ENCODE measurements at regions not wholly inside any gene's neighbourhood (a gene's known extent, or its start where the extent isn't known, plus 50 kb on each side); places are given as distances from the start of the nearest gene placed in this dataset.

DNA sequence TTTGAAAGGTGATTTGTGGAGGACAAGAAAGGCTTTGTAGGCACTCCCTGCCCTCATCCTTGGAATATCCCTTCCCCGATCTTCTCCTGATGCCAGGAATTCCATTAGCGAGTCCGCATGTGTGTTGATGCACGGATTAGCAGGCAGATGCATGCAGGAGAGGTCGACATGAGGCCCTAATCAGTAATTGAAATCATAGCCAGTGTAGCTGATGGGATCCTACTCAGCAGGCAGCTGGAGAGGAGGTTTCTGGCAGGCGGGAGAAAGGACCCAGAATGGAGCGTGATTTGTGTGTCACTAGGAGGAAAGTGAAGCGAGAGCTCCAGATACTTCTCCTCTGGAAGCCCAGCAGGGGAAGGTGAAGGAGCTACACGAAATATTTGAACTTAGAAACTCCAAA lies 196.3 kb upstream of the CDH11 start:
- TF ChIP-seq, protein P1, sequence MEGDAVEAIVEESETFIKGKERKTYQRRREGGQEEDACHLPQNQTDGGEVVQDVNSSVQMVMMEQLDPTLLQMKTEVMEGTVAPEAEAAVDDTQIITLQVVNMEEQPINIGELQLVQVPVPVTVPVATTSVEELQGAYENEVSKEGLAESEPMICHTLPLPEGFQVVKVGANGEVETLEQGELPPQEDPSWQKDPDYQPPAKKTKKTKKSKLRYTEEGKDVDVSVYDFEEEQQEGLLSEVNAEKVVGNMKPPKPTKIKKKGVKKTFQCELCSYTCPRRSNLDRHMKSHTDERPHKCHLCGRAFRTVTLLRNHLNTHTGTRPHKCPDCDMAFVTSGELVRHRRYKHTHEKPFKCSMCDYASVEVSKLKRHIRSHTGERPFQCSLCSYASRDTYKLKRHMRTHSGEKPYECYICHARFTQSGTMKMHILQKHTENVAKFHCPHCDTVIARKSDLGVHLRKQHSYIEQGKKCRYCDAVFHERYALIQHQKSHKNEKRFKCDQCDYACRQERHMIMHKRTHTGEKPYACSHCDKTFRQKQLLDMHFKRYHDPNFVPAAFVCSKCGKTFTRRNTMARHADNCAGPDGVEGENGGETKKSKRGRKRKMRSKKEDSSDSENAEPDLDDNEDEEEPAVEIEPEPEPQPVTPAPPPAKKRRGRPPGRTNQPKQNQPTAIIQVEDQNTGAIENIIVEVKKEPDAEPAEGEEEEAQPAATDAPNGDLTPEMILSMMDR (IDR thresholded peaks at IDR 0.05; ENCODE audit: insufficient read depth, low read depth, low read length), result no peak
- no peak overlapping the region for H3K4me3 ChIP-seq (ENCODE audit: low read depth, low read length)
- no peak for DNase-seq (ENCODE audit: low read depth)

DNA sequence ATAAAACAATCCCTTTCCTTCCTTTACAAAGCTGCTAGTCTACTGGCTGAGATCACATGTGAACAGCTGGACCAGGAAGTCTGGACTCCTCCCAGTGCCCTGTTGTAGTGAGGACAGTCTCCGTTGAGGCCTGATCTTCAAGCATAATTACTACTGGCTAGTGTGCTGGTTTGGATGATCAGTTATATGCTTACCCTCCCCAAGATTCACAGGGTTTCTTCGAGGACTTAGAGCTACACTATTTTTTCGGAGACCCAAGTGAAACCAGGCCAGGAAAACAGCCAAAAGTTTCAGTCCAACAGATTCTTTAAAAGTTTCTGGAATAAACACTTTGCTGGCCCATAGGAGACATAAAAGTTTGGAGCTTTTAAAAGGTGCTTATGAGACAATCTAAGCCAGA lies 194.9 kb upstream of the CDH11 start:
- TF ChIP-seq, protein P1 (IDR thresholded peaks at IDR 0.05; ENCODE audit: insufficient read depth, low read depth, low read length), result no peak
- no peak for DNase-seq (ENCODE audit: low read depth)
- no peak overlapping the region for H3K4me3 ChIP-seq (ENCODE audit: low read depth, low read length)

DNA sequence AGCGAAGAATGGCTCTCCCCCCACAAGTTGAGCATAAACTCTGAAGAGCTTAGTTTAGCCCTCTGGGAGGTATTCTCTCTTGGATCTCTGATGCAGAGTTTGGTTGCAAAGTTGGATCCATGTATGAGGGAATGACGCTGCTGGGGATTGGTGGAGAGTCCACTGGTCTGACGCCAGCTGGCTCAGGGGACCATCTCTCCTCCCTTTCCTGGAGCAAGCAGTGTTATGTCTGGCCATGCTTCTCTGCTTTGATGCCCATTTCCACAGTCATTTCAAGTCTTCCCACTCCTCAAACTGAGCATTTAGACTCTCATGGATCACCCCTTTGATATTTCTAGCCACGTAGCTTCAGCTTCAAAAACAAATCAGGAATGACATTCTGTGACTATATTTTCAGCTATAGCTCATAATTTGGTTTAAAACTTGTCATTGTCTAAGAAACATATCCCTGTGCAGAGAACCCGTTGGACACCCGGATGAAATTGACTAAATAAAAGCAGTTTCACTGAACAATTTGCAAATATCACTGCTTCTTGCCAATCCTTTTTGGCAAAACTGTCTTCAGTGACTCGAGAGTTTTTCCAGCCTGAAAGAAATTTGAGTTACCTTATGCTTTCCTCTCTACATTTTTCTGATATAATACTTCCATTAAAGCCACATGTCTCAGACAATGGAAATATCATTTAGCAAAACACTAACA lies 193.4 kb upstream of the CDH11 start:
- DNase-seq (ENCODE audit: low read depth), result no peak
- TF ChIP-seq, protein P1 (IDR thresholded peaks at IDR 0.05; ENCODE audit: insufficient read depth, low read depth, low read length), result no peak
- no peak overlapping the region for H3K4me3 ChIP-seq (ENCODE audit: low read depth, low read length)

DNA sequence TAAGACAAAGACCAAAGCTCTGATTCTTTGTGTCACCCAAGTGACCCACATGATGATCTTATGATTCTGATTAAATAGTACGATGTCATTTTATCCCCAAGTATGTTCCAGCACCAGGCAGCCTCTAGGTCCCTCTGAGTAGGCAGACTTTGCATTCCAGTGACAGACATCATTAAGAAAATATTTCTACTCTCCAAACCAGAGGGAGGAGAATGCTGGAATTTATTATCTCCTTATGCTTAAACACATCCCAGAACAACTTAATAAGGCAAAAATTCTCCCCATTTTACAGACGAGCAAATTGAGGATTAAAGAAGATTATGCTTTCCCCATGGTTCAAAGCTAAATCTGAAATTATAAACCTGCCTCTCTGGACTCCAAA lies 192.8 kb upstream of the CDH11 start:
- H3K4me3 ChIP-seq (ENCODE audit: low read depth, low read length), result no peak overlapping the region
- no peak for DNase-seq (ENCODE audit: low read depth)
- TF ChIP-seq, protein P1 (IDR thresholded peaks at IDR 0.05; ENCODE audit: insufficient read depth, low read depth, low read length), result no peak

GRCh38 chr16:65313936-65314626 lies 192.2 kb upstream of the CDH11 start:
- no peak overlapping the region for H3K4me3 ChIP-seq (ENCODE audit: low read depth, low read length)
- TF ChIP-seq, protein P1 (IDR thresholded peaks at IDR 0.05; ENCODE audit: insufficient read depth, low read depth, low read length), result no peak
- DNase-seq (ENCODE audit: low read depth), result no peak

GRCh38 chr16:65312795-65313194 lies 190.9 kb upstream of the CDH11 start:
- no peak overlapping the region for H3K4me3 ChIP-seq (ENCODE audit: low read depth, low read length)
- TF ChIP-seq, protein P1 (IDR thresholded peaks at IDR 0.05; ENCODE audit: insufficient read depth, low read depth, low read length), result no peak
- no peak for DNase-seq (ENCODE audit: low read depth)

Measured in fibroblast of villous mesenchyme (primary cell).